ENCODE measurements at regions not wholly inside any gene's neighbourhood (a gene's known extent, or its start where the extent isn't known, plus 50 kb on each side); places are given as distances from the start of the nearest gene placed in this dataset.
A peak's percentile ranks its signal among the peaks of the same experiment; 100 is the strongest.

DNA sequence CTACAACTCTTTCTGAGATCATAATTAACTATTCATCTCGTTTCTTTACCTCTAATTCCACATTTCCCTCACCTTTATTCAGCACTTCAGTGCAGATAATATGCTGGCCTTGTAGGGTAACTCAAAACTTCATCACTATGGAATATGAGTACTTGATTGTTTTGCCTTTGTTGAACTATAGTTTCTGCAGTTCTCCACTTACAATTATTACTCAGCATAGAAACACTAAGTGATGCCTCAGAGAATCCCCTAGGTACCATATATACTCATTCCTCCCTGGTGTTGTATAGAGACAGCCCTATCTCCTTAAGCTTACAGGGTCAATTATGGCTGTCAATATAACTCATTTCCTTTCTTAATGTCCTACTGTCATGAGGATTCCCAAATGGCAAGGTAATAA, 380.6 kb upstream of the RBMS3 start:
- DNase-seq (ENCODE audit: low read depth, low spot score), result no peak

DNA sequence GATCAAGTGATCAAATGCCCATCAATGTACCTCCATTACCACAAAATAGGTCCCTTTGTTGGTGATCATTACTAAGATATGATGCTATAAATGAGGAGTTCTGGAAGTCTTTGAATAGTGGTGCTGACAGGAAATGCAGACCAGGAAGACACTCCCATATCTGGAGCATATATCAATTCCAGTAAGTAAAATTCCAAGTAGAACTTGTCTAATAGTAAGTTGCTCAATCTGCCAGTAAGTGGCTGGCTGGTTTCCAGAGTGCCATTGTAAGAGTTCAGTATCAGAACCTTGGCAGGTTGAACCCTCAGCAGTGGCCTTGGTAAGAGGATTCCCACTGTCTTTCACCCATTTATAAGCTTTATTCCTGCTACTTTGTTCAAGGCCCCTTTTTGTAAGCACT, 379.9 kb upstream of the RBMS3 start:
- no peak for DNase-seq (ENCODE audit: low read depth, low spot score)

DNA sequence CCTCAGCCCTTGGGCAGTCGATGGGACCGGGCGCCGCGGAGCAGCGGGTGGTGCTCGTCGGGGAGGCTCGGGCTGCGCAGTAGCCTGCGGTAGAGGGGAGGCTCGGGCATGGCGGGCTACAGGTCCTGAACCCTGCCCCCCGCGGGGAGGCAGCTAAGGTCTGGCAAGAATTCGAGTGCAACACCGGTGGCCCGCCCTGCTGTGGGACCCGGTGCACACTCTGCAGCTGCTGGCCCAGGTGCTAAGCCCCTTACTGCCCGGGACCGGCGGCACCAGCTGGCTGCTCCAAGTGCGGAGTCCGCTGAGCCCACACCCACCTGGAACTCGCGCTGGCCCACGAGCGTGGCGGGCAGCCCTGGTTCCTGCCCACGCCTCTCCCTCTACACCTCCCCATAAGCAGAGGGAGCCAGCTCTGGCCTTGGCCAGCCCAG, 377.7 kb upstream of the RBMS3 start:
- DNase-seq (ENCODE audit: low read depth, low spot score), result no peak

DNA sequence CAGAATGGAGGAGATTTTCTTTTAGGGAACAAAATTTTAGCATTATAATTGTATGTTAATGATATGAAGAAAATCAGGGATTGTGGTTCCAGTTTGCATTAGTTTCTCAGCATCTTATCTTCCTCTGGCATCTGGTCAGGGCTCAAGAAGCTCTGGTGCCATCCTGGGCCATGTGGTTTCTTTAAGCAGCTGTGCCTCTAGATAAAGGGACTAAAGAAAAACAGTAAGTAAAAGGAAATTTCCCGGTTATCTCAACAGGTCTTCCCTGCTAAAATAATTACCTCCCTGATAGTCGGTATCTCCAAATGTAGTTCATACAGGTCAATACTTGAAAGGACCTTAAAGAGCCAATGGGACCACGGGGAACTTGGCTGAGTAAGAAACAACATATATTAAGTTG, 375.1 kb upstream of the RBMS3 start:
- DNase-seq (ENCODE audit: low read depth, low spot score), result no peak

DNA sequence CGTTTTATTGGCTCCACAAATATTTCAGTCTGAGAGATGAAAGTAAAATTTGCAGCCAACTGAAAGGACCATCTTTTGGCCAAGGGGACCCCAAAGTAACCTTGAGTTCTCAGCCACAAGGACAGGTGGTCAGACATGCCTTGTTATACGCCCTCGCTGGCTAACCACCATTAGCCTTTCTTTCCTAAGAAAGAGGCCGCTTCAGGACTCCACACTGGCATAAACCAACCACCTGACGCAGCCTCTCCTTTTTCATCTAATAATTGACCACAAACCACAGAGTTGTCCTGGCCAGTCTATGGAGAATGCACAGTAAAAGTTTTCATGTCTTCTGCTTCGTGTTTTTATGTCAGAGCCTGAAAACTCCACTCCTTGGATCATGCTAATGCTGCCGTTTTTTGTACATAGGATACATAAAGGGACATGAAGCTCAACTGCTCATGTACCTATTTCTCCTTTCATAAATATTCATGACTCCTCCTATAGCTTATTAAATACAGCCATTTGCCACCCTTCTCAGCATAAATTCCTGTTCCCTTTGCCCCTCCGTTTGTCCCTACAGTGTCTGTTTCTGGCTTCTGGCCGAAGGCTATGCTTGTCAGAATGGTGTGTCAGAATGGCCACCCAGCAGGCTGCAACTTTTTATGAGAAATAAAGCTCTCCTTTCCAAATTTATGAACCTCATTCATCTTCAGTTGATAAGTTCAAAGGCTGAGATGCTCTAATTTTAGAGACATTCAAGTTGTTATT, 374.1 kb upstream of the RBMS3 start:
- no peak for DNase-seq (ENCODE audit: low read depth, low spot score)

DNA sequence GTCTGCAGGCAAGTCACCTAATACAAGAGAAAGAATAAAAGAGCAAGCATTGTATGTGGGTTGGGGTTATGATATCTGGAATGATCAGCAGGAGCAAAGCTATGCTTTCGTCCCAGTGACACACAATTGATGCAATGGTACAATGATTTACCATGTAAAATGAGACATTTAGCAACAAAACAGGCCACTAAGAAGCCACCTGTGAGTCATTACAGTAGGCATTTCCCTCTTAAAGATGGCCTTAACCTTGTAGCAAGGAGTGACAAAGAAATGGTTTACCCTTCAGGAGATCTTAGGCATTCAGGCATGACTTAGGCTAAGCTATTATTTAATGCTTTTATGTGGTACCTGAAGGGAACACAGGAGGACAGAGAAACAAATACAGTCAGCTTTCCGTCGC, 373.3 kb upstream of the RBMS3 start:
- DNase-seq (ENCODE audit: low read depth, low spot score), result no peak

DNA sequence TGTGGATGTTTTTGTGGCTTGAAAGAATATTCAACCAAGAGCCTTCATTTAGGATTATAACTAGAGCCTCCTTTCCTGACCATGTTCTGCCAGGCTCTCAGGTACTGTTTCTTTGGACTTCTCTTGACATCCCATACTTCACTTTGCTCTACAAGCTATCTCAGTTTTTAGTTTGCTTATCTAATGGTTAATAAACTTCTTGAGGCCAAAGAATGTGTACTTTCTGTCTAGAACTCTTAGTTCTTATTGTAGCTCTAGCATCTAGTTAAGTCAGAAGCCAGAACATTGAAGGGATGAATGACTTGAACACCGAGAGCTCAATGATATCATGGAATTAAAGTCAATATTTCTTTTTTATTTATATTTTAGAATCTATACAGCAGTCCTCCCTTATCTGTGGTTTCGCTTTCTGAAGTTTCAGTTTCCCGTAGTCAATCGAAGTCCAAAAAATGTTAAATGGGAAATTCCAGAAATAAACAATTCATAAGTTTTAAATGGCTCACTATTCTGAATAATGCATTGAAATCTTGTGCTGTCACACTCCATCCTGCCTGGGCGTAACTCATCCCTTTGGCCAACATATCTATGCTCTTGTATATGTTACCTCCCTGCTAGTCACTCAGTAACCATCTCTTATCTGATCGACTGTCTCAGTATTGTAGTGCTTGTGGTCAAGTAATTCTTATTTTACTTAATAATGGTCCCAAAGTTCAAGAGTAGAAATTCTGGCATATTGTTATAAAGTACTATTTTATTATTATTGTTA, 368.6 kb upstream of the RBMS3 start:
- no peak for DNase-seq (ENCODE audit: low read depth, low spot score)

DNA sequence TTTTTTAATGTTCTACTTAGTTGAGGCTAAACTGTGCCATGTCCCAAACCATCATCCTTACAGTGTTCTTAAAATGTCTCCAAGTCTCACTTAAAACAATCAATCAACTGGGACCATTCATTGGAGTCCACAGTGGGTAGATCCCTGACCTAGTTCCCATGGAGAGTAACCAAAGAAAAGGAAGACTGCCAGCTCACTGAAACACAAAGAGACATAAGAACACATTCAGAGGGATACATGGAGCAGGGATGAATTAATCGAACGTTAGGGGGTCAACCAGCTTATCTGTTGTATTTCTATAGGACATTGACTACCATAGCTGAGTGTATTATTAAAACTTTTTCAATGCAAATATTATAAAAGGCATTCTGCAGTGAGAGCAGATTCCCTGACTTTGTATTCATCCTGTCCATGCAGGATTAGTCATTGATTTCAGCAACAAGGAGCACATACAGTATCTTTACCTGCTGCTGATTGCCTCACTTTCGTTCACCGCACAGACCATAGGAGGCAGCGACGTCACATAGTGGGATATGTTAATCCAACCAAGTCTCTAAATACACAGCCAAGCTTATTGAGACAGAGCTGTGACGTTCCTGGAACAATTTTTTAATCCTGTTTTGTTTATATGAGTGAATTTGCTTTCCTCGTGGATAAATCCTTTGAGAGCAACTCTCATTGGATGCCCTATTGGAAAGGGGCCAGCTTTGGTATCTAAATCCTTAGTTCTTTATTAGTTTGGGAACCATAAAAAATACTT, 364.9 kb upstream of the RBMS3 start:
- peak; percentile 15 for DNase-seq (ENCODE audit: low read depth, low spot score)

DNA sequence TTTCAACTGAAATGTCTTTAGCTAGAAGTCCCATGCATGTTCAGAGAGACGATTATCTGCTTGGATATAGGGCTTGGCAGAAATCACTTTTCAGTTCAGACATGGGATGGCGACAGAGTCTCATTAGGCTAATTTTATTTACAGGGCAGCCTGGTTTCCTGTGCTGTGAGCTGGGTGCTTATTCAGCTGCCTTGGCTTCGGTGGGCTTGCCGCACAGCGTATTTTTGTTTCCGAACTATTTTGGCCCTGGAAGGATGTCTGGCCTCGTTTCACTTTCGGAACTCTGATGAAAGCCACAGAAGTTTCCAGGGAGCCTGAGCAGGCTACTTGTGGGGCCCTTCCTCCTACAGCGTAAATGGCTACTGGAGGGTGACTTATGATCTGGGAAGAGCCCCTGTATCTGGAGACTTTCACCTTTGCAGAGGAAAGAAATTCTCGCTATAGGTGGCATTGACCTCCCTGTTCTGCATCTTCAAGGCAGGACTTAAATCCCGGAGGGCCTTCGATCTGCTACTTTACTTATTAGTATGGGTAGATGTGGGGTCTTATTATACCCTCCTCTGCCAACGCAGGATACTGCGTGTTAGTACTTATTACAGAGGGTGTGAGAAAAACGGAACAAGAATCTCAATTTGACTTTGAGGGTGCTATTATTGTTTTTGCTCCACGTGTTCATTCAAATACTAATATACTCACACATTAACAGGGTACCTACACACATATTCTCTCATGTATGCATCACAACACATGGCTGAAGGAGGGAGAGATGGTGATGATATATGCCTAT, 364.0 kb upstream of the RBMS3 start:
- peak; percentile 37 for DNase-seq (ENCODE audit: low read depth, low spot score)

DNA sequence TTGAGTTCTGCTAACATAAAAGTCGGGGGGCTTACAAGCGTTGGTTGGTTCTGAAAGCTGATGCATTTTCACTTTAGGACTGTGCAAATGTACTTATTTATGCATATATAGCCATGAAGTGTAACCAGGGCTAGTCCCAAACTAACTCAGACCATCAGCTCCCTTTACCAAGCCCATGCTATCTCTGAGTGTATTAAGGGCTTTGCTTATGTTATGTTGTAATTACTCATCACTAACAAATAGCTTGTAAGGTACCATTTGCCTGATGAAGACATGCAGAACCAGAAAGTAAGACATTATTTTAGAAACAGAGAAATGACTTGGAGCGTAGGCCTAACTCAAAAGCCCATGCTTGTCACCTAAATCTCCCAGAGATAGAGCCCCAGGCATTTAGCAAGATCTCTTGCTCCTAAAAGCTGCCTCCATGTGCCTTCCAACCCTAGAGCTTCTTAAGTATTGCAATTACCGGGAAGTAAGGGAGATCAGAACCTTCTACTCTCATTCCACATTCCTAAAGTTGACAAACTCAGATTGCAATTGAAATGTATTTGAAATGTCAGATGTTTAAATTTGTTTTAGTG, 362.9 kb upstream of the RBMS3 start:
- DNase-seq (ENCODE audit: low read depth, low spot score), result peak; percentile 23

DNA sequence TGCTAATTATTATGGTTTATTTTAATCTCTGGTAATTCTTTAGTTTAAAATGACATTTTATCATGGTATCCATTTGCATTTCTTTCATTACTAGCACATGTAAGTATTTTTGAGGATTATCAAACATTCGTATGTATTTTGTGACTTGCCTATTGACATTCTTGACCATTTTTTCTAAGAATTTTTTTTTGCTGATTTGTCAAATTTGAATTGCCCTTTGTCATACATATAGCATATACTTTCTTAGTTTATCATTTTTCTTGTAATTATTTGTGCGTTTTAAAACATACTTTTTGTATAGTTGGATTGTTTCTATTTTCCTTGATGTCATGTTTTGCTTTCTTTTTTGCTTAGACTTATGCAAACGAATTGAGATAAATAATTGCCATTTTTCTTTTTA, 358.5 kb upstream of the RBMS3 start:
- DNase-seq (ENCODE audit: low read depth, low spot score), result no peak

DNA sequence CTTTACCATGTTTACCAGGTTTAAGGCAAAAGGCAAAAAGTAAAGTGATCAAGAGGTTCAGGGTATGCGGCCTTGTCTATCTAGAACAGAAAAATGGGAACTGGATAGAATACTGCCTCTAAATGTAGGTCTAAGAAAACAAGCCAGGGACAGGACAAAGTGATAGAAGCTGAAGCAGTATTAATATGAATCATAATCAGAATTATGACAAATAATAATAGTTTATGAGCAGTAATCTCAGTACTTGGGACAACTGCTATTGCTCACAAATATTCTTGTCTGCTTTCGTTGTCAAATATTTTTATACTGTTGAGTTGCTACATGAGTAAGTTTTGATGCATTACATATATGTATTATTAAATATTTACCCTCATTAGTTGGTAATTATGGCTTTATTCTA, 356.9 kb upstream of the RBMS3 start:
- DNase-seq (ENCODE audit: low read depth, low spot score), result no peak

DNA sequence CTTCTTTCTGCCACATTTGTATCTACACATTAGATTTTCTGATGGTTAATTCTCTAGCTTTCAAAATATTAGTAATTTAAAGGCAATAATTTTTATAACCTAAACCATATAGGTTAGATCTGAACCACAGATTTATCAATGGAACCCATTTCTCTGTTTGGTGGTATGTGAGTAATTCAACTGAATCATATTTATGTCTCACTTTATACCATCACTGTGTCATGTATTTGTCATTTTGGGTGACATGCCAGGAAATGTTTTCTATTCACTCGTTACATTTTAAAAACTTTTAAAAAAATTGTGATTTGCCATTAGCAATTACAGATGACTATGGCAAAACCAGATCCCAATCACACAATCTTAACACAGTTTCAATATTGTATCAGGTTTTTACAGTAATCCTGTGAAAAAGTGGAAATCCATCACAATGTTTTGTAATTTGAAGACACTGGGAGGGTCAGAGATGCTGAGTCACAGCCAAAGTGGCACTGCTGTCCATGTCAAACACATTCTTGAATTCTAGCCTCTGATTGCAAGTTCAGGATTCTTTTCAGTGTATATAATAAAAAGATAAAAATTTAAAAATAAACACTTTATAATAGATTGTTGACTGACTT, 356.0 kb upstream of the RBMS3 start:
- DNase-seq (ENCODE audit: low read depth, low spot score), result no peak

DNA sequence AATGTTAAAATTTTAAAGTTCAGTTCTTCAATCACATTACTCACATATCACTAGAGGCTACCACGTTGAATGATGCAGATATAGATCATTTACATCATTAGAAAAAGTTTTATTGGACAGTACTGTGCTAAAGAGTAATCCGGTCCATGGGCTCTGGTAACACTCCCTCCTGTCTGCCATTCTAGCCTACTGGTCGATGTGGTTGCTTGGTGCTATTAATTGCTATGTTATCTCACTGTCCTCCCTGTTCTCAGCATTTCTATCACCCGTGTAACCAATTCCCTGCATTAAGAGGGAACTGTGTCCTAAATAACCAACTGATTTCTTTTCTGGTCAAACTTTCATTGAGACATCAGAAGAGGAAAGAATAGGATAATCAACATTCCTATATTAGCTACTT, 347.5 kb upstream of the RBMS3 start:
- no peak for DNase-seq (ENCODE audit: low read depth, low spot score)

DNA sequence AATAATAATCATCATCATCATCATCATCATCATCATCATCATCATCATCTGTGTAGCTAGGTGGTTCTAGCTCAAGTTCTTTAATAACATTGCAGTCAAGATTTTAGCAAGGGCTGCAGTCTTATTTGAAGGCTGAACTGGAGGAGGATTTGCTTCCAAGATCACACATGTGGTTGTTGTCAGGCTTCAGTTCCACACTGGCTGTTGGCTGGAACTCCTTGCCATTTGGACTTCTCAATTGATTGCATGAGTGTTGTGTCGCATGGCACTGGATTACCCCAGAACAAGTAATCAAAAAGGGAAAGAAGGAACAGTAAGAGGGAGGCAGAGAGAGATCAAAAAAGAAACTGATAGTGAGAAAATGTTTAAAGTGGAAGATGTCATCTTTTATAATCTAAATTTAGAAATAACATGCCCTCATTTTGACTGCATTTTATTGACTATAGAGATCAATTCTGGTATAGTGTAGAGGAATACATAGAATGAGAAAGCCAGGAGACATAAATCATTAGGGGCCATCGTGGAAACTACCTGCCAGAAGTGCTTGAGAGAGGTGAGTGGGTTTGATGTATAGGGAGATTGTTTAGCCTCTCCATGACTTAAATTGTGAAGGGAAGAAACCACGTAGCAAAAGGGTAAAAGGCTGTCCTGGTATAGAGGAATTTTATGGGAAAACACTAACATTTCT, 346.6 kb upstream of the RBMS3 start:
- DNase-seq (ENCODE audit: low read depth, low spot score), result no peak

DNA sequence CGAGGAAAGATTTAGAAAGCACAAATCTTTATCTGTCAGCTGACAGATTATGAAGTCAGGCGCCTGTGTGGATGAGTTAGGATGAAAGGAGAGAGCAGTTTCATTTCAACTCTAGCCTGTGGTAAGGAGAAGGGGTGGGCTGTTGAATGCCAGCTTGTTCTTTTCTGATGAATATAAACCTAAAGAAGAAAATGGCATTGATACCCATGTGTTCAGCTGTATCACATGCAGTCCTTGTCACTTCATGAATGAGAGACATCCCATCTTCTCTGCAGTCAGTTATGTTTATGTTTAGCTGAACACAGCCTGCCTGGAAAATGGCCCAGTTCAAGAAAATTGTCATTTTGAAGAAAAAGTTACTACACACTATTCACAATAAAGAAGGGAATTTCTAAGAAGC, 345.7 kb upstream of the RBMS3 start:
- no peak for DNase-seq (ENCODE audit: low read depth, low spot score)

DNA sequence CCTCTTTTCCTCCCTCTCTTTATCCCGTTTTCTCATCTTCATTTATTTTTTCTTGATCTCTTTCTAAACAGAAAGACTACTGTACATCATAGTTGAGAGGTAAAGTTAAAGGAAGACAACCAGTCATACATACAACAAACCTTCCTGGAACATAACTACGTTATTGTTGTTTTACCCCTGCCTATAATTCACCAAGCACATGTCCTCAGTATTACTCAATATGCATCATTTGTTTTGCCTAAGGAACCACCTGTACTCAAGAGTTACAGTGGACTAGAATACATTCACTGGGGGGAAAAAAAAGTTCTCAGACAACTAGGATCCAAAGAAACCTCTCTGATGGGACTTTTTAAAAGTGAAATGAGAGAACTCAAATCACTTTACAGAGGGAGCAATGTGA, 344.7 kb upstream of the RBMS3 start:
- no peak for DNase-seq (ENCODE audit: low read depth, low spot score)

DNA sequence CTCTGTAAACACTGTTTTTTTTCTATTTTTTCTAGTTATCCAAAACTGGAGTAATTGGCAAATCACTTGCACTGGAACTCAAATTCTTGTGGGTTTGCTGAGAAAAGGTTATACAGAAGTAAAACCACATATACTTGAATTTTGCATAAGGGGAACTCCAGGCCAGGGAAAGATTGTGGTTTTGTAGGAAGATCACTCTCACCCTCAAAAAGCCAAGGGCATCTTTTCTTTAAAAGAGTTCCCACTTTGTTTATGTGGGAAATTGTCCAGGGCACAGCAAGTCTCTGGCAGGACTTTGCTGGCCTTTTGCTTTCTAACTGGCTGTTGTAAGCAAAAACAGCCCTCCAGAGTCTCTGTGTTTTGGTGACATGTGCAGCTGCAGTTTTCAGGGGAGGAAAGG, 340.3 kb upstream of the RBMS3 start:
- no peak for DNase-seq (ENCODE audit: low read depth, low spot score)

DNA sequence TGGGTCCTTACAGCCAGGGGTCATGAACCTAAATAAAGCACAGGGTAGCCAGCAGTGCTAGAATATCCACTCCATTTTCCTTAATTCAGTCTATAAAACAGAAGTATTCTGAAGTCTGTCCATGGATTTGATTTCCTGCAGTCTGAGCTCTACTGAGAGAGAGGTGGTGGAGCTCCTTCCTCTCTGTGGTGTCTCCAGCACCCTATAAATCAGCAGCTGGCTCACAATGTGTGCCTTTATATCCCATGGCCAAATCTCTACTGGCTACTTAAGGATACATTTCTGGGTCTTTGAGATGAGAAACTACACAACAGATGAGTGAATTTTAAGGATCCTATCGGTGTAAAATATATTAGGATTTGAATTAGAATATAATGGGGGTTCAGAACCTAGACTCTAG, 339.9 kb upstream of the RBMS3 start:
- DNase-seq (ENCODE audit: low read depth, low spot score), result no peak

DNA sequence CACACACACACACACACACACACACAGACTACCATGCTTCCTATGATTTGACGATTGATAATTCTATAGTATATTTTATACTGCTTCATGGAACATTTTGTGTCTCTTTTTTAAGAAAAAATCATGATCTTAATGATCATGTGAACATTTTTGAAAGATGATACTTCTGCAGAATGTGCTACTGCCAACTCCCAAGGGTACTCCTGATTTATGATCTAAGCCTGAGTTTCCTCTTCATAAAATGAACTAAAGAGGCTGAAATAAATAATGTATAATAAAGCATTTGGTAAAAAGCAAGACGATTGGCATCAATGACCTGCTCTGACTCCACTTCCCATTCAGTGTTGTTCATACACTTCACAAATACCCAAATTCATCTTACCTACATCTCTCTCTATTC, 333.8 kb upstream of the RBMS3 start:
- DNase-seq (ENCODE audit: low read depth, low spot score), result no peak

Measured in ELF-1 (cell line).